PFSK-1 (cell line): ENCODE measurements at regions not wholly inside any gene's neighbourhood (a gene's known extent, or its start where the extent isn't known, plus 50 kb on each side); places are given as distances from the start of the nearest gene placed in this dataset.

ENCODE experiments used
- FOXP2 ChIP-seq: optimal IDR thresholded peaks from 2 replicates; pipeline ENCODE3; 2011; ENCODE audit warnings: borderline replicate concordance, control low read depth, inconsistent platforms; ENCODE audit not compliant: insufficient read depth; ENCODE audit errors: extremely low read length, extremely low read depth
- POLR2AphosphoS5 ChIP-seq: IDR thresholded peaks from 2 replicates; pipeline ENCODE4 v1.6.1; 2012; ENCODE audit warnings: low read depth, mild to moderate bottlenecking, control low read depth, low read length, moderate library complexity
- REST ChIP-seq, 2 experiments: IDR thresholded peaks; 2 replicates each; pipeline versions ENCODE4 v1.6.1 to v1.8.0; 2011 to 2012; ENCODE audit warnings: low read depth in 2 of 2, low read length in 2 of 2, control low read depth in 1 of 2, inconsistent platforms in 1 of 2, mild to moderate bottlenecking in 1 of 2, moderate library complexity in 1 of 2; ENCODE audit not compliant: insufficient read depth in 1 of 2
- SIN3A ChIP-seq: IDR thresholded peaks from 2 replicates; pipeline ENCODE4 v1.6.1; 2012; ENCODE audit warnings: mild to moderate bottlenecking, low read length, moderate library complexity, borderline replicate concordance; ENCODE audit not compliant: insufficient read depth
- TAF1 ChIP-seq: IDR thresholded peaks from 2 replicates; pipeline ENCODE4 v1.6.1; 2012; ENCODE audit warnings: low read length, control low read depth, borderline replicate concordance; ENCODE audit not compliant: insufficient read depth

- no peak for TF ChIP-seq TAF1
- no peak for TF ChIP-seq REST (IDR thresholded peaks at IDR 0.05; ENCODE audit: insufficient read depth in 1 of 2, low read depth in 2 of 2, low read length in 2 of 2)
- TF ChIP-seq FOXP2 = no peak
- TF ChIP-seq SIN3A = no peak
- no peak for TF ChIP-seq POLR2AphosphoS5
Observed at GRCh38 chr11:38153985-38154384, 1555.9 kb upstream of the RAG2 start.

- TF ChIP-seq POLR2AphosphoS5 (no peak), REST (IDR thresholded peaks at IDR 0.05; ENCODE audit: insufficient read depth in 1 of 2, low read depth in 2 of 2, low read length in 2 of 2) (no peak), TAF1 (no peak), SIN3A (no peak), FOXP2 (no peak)
Observed at GRCh38 chr11:38143852-38144251, 1545.8 kb upstream of the RAG2 start.

- no peak for TF ChIP-seq SIN3A
- no peak for TF ChIP-seq FOXP2
- TF ChIP-seq POLR2AphosphoS5 = no peak
- TF ChIP-seq TAF1 = no peak
- no peak for TF ChIP-seq REST (IDR thresholded peaks at IDR 0.05; ENCODE audit: insufficient read depth in 1 of 2, low read depth in 2 of 2, low read length in 2 of 2)
Observed at GRCh38 chr11:38138972-38139371, 1540.9 kb upstream of the RAG2 start.

GRCh38 chr11:38136887-38137286 lies 1538.9 kb upstream of the RAG2 start:
- no peak for TF ChIP-seq SIN3A
- no peak for TF ChIP-seq TAF1
- TF ChIP-seq REST (IDR thresholded peaks at IDR 0.05; ENCODE audit: insufficient read depth in 1 of 2, low read depth in 2 of 2, low read length in 2 of 2) = no peak
- TF ChIP-seq FOXP2 = no peak
- no peak for TF ChIP-seq POLR2AphosphoS5

- TF ChIP-seq SIN3A (no peak), REST (IDR thresholded peaks at IDR 0.05; ENCODE audit: insufficient read depth in 1 of 2, low read depth in 2 of 2, low read length in 2 of 2) (no peak), POLR2AphosphoS5 (no peak), TAF1 (no peak), FOXP2 (no peak)
Observed at GRCh38 chr11:38131535-38131934, 1533.5 kb upstream of the RAG2 start.
